Endothelial cell (in vitro differentiated cells): ENCODE measurements at regions not wholly inside any gene's neighbourhood (a gene's known extent, or its start where the extent isn't known, plus 50 kb on each side); places are given as distances from the start of the nearest gene placed in this dataset.

ENCODE experiments used
- DNase-seq: peaks from one replicate; pipeline ENCODE4 v3.0.0; 2021; ENCODE audit warnings: low spot score
- H3K27ac Mint-ChIP-seq: one replicate; pipeline ENCODE4 v1.8.0; 2021; ENCODE audit warnings: mixed read lengths, inconsistent platforms; ENCODE audit not compliant: unreplicated experiment
- H3K27me3 Mint-ChIP-seq: one replicate; pipeline ENCODE4 v1.8.0; 2021; ENCODE audit warnings: mild to moderate bottlenecking, moderate library complexity, mixed read lengths, inconsistent platforms; ENCODE audit not compliant: unreplicated experiment
- H3K36me3 Mint-ChIP-seq: one replicate; pipeline ENCODE4 v1.8.0; 2021; ENCODE audit warnings: mild to moderate bottlenecking, low read depth, mixed read lengths, inconsistent platforms; ENCODE audit not compliant: unreplicated experiment
- H3K4me1 Mint-ChIP-seq: one replicate; pipeline ENCODE4 v1.8.0; 2021; ENCODE audit warnings: mild to moderate bottlenecking, mixed read lengths, inconsistent platforms; ENCODE audit not compliant: unreplicated experiment
- H3K4me3 Mint-ChIP-seq: one replicate; pipeline ENCODE4 v1.8.0; 2021; ENCODE audit warnings: mild to moderate bottlenecking, mixed read lengths, inconsistent platforms; ENCODE audit not compliant: unreplicated experiment
- H3K9me3 Mint-ChIP-seq: one replicate; pipeline ENCODE4 v1.8.0; 2021; ENCODE audit warnings: mixed read lengths, inconsistent platforms; ENCODE audit not compliant: unreplicated experiment
- CTCF ChIP-seq: fragments of 200-600 bp; sonication (generic); IDR thresholded peaks from one replicate; pipeline ENCODE4 v1.5.0; 2021; ENCODE audit warnings: antibody characterized with exemption; ENCODE audit not compliant: unreplicated experiment

- H3K4me1 Mint-ChIP-seq = no peaks in the 10 kb centered on the region
- no peak overlapping the region for H3K4me3 Mint-ChIP-seq
- no peak for DNase-seq
- TF ChIP-seq CTCF = no peak
- H3K27ac Mint-ChIP-seq = no peak overlapping the region
- H3K9me3 Mint-ChIP-seq = no peaks in the 10 kb centered on the region
- H3K36me3 Mint-ChIP-seq = no peaks in the 10 kb centered on the region
- no peaks in the 10 kb centered on the region for H3K27me3 Mint-ChIP-seq
Observed at GRCh38 chr5:24376210-24376609, 268.6 kb downstream of the CDH10 start.

- Mint-ChIP-seq H3K36me3 (no peaks in the 10 kb centered on the region), H3K4me1 (no peaks in the 10 kb centered on the region), H3K9me3 (no peaks in the 10 kb centered on the region), H3K27me3 (no peaks in the 10 kb centered on the region), H3K4me3 (no peak overlapping the region), H3K27ac (no peak overlapping the region)
- DNase-seq = no peak
- TF ChIP-seq CTCF = no peak
Observed at GRCh38 chr5:24376616-24377015, 268.2 kb downstream of the CDH10 start.

- Mint-ChIP-seq H3K4me3 (no peak overlapping the region), H3K27ac (no peak overlapping the region), H3K27me3 (no peaks in the 10 kb centered on the region), H3K36me3 (no peaks in the 10 kb centered on the region), H3K9me3 (no peaks in the 10 kb centered on the region), H3K4me1 (peaks cover 3% of the 10 kb centered on the region)
- no peak for TF ChIP-seq CTCF
- DNase-seq = no peak
Observed at GRCh38 chr5:24381861-24382489, 262.8 kb downstream of the CDH10 start.

GRCh38 chr5:24385070-24385469, 259.7 kb downstream of the CDH10 start:
- Mint-ChIP-seq H3K4me1 (peaks cover 3% of the 10 kb centered on the region), H3K27ac (no peak overlapping the region), H3K36me3 (no peaks in the 10 kb centered on the region), H3K27me3 (no peaks in the 10 kb centered on the region), H3K4me3 (no peak overlapping the region), H3K9me3 (no peaks in the 10 kb centered on the region)
- no peak for TF ChIP-seq CTCF
- DNase-seq = no peak

GRCh38 chr5:24385617-24386016, 259.2 kb downstream of the CDH10 start:
- no peak overlapping the region for H3K27ac Mint-ChIP-seq
- no peaks in the 10 kb centered on the region for H3K27me3 Mint-ChIP-seq
- TF ChIP-seq CTCF = no peak
- H3K9me3 Mint-ChIP-seq = no peaks in the 10 kb centered on the region
- DNase-seq = no peak
- H3K4me1 Mint-ChIP-seq = peaks cover 3% of the 10 kb centered on the region
- H3K4me3 Mint-ChIP-seq = no peak overlapping the region
- no peaks in the 10 kb centered on the region for H3K36me3 Mint-ChIP-seq
